Activated T-helper 1 cell treated with anti-CD3 and anti-CD28 coated beads, Interleukin-2, amount 50 U/mL, for 16 hours (primary cell): ENCODE measurements at regions not wholly inside any gene's neighbourhood (a gene's known extent, or its start where the extent isn't known, plus 50 kb on each side); places are given as distances from the start of the nearest gene placed in this dataset.

Experiments
- DNase-seq, 2 donors: peaks; one replicate each; pipeline ENCODE4 v3.0.0-alpha.2; 2020; ENCODE audit warnings: low read depth in 1 of 2, low spot score in 1 of 2

GRCh38 chr6:112787371-112787770 lies 440.2 kb downstream of the RFPL4B start:
- no peak for DNase-seq

GRCh38 chr6:112795316-112795715 lies 448.2 kb downstream of the RFPL4B start:
- no peak for DNase-seq

GRCh38 chr6:112796712-112797111 lies 449.6 kb downstream of the RFPL4B start:
- DNase-seq: no peak

- DNase-seq: no peak
Measured at GRCh38 chr6:112799889-112800288, 452.8 kb downstream of the RFPL4B start.

- no peak for DNase-seq
Measured at GRCh38 chr6:112800439-112800838, 453.3 kb downstream of the RFPL4B start.

GRCh38 chr6:112800916-112801315 lies 453.8 kb downstream of the RFPL4B start:
- no peak for DNase-seq

GRCh38 chr6:112801468-112802080 lies 454.4 kb downstream of the RFPL4B start:
- DNase-seq: no peak

- no peak for DNase-seq
Measured at GRCh38 chr6:112802144-112802543, 455.0 kb downstream of the RFPL4B start.

GRCh38 chr6:112804638-112805330 lies 457.7 kb downstream of the RFPL4B start:
- DNase-seq: no peak

- no peak for DNase-seq
Measured at GRCh38 chr6:112806163-112806865, 459.2 kb downstream of the RFPL4B start.

- DNase-seq: no peak
Measured at GRCh38 chr6:112821476-112821875, 474.3 kb downstream of the RFPL4B start.

- no peak for DNase-seq
Measured at GRCh38 chr6:112822769-112823168, 475.6 kb downstream of the RFPL4B start.

- no peak for DNase-seq
Measured at GRCh38 chr6:112827793-112828192, 480.7 kb downstream of the RFPL4B start.

GRCh38 chr6:112831022-112831421 lies 483.9 kb downstream of the RFPL4B start:
- no peak for DNase-seq

- DNase-seq: no peak
Measured at GRCh38 chr6:112833581-112834131, 486.5 kb downstream of the RFPL4B start.

GRCh38 chr6:112835078-112835477 lies 487.9 kb downstream of the RFPL4B start:
- no peak for DNase-seq

GRCh38 chr6:112839525-112839961 lies 492.4 kb downstream of the RFPL4B start:
- DNase-seq: no peak

- DNase-seq: no peak
Measured at GRCh38 chr6:112841553-112842329, 494.6 kb downstream of the RFPL4B start.

GRCh38 chr6:112842330-112842685 lies 495.2 kb downstream of the RFPL4B start:
- no peak for DNase-seq

- no peak for DNase-seq
Measured at GRCh38 chr6:112846681-112847080, 499.6 kb downstream of the RFPL4B start.

GRCh38 chr6:112851146-112851545 lies 504.0 kb downstream of the RFPL4B start:
- DNase-seq: no peak
